Upper lobe of left lung (tissue), 6 donors: ENCODE measurements at regions not wholly inside any gene's neighbourhood (a gene's known extent, or its start where the extent isn't known, plus 50 kb on each side); places are given as distances from the start of the nearest gene placed in this dataset.

ENCODE experiments used
- ATAC-seq, 2 donors: fragments of 200-7000 bp; cut with Tn5 transposase; one replicate each; pipeline ENCODE4 v1.9.1; 2022; ENCODE audit warnings: mild to moderate bottlenecking in 2 of 2, moderate library complexity in 2 of 2; ENCODE audit not compliant: low FRiP score in 2 of 2
- DNase-seq, 2 donors: peaks; one replicate each; pipeline ENCODE4 v3.0.0-alpha.2; 2019 to 2020
- H3K27ac ChIP-seq, 4 donors: fragments of 200-600 bp; sonication (generic); one replicate each; pipeline ENCODE4 v1.5.1; 2016 to 2019
- H3K27me3 ChIP-seq, 4 donors: fragments of 200-600 bp; sonication (generic); one replicate each; pipeline ENCODE4 v1.5.1; 2017 to 2019
- H3K36me3 ChIP-seq, 4 donors: fragments of 200-600 bp; sonication (generic); one replicate each; pipeline ENCODE4 v1.5.1; 2016 to 2019
- H3K4me1 ChIP-seq, 4 donors: fragments of 200-600 bp; sonication (generic); one replicate each; pipeline ENCODE4 v1.5.1; 2018 to 2019
- H3K4me3 ChIP-seq, 4 donors: fragments of 200-600 bp; sonication (generic); one replicate each; pipeline ENCODE4 v1.5.1; 2017 to 2019; ENCODE audit warnings: mild to moderate bottlenecking in 2 of 4, moderate library complexity in 1 of 4
- H3K9me3 ChIP-seq, 4 donors: fragments of 200-600 bp; sonication (generic); one replicate each; pipeline ENCODE4 v1.5.1; 2018 to 2019
- CTCF ChIP-seq, 6 experiments: fragments of 450-650 bp in 4 of 6; fragments of 200-600 bp in 2 of 6; sonication (generic) in 2 of 6; IDR thresholded peaks; one replicate each; pipeline ENCODE4 v1.5.1; 2016 to 2019; ENCODE audit warnings: antibody characterized with exemption in 6 of 6
- EP300 ChIP-seq, 4 donors: sonication (generic); formaldehyde crosslinking; IDR thresholded peaks; one replicate each; pipeline ENCODE4 v1.5.1; 2017; ENCODE audit warnings: antibody characterized with exemption in 4 of 4, control low read depth in 2 of 4
- POLR2A ChIP-seq, 4 donors: fragments of 450-650 bp; IDR thresholded peaks; one replicate each; pipeline ENCODE4 v1.5.1; 2016 to 2017; ENCODE audit warnings: antibody characterized with exemption in 4 of 4, mild to moderate bottlenecking in 2 of 4
- POLR2AphosphoS5 ChIP-seq, 2 donors: sonication (generic); formaldehyde crosslinking; IDR thresholded peaks; one replicate each; pipeline ENCODE4 v1.5.1; 2017; ENCODE audit warnings: antibody characterized with exemption in 2 of 2
- WGBS, 2 donors: methylation state at CpG; one replicate each; pipeline ENCODE4 v1.1.5; 2017 to 2018; 5-methylcytosine and 5-hydroxymethylcytosine counted together
- donor health status: DM: no; HTN: no; CAD: no; lungs with moderate emphysema.
- donor health status: DM: no; HTN: yes; CAD: no; lungs with severe emphysema.

GRCh38 chr7:16234493-16235146 is 186.7 kb downstream of the CRPPA start:
- Histone ChIP-seq H3K36me3 (no peaks in the 10 kb centered on the region), H3K27ac (no peak overlapping the region), H3K4me3 (no peak overlapping the region), H3K27me3 (no peaks in the 10 kb centered on the region), H3K9me3 (peaks cover 9 to 18% (median 15%) of the 10 kb centered on the region in 4 donors), H3K4me1 (no peaks in the 10 kb centered on the region)
- DNase-seq (no peak), ATAC-seq (no peak)
- TF ChIP-seq POLR2A (IDR thresholded peaks at IDR 0.05): no peak
- WGBS, 2 donors: 56 to 67% methylated on average over 2 of the region's 2 CpGs

GRCh38 chr7:16233517-16233916 is 187.8 kb downstream of the CRPPA start:
- no peak for TF ChIP-seq CTCF (IDR thresholded peaks at IDR 0.05)
- TF ChIP-seq POLR2AphosphoS5 (IDR thresholded peaks at IDR 0.05): no peak
- no peak for TF ChIP-seq POLR2A (IDR thresholded peaks at IDR 0.05)
- TF ChIP-seq EP300 (IDR thresholded peaks at IDR 0.05): no peak
- H3K27me3 ChIP-seq: no peaks in the 10 kb centered on the region
- H3K4me3 ChIP-seq: no peak overlapping the region
- ATAC-seq: no peak
- no peaks in the 10 kb centered on the region for H3K36me3 ChIP-seq
- peaks cover 14 to 18% (median 16%) of the 10 kb centered on the region in 4 donors for H3K9me3 ChIP-seq
- no peak for DNase-seq
- 71 to 95% methylated on average over 2 of the region's 2 CpGs for WGBS, 2 donors
- H3K27ac ChIP-seq: no peak overlapping the region
- no peaks in the 10 kb centered on the region for H3K4me1 ChIP-seq

GRCh38 chr7:16232273-16232672 is 189.1 kb downstream of the CRPPA start:
- DNase-seq (no peak), ATAC-seq (no peak)
- TF ChIP-seq POLR2AphosphoS5 (IDR thresholded peaks at IDR 0.05): no peak
- TF ChIP-seq EP300 (IDR thresholded peaks at IDR 0.05): no peak
- TF ChIP-seq CTCF (IDR thresholded peaks at IDR 0.05): no peak
- no peak for TF ChIP-seq POLR2A (IDR thresholded peaks at IDR 0.05)
- no peaks in the 10 kb centered on the region for H3K4me1 ChIP-seq
- no peaks in the 10 kb centered on the region for H3K27me3 ChIP-seq
- H3K36me3 ChIP-seq: no peaks in the 10 kb centered on the region
- 92 to 100% methylated on average over 1 of the region's 1 CpG for WGBS, 2 donors
- H3K9me3 ChIP-seq: peaks cover 14 to 18% (median 16%) of the 10 kb centered on the region in 4 donors
- no peak overlapping the region for H3K4me3 ChIP-seq
- H3K27ac ChIP-seq: no peak overlapping the region

GRCh38 chr7:16223963-16224707 is 197.2 kb downstream of the CRPPA start:
- Histone ChIP-seq H3K36me3 (no peaks in the 10 kb centered on the region), H3K4me3 (no peak overlapping the region), H3K9me3 (peaks cover 0 to under 1% (median 0%) of the 10 kb centered on the region in 4 donors), H3K27ac (no peak overlapping the region), H3K4me1 (no peaks in the 10 kb centered on the region), H3K27me3 (no peaks in the 10 kb centered on the region)
- no peak for TF ChIP-seq POLR2A (IDR thresholded peaks at IDR 0.05)
- no peak for TF ChIP-seq CTCF (IDR thresholded peaks at IDR 0.05)
- TF ChIP-seq POLR2AphosphoS5 (IDR thresholded peaks at IDR 0.05): no peak
- TF ChIP-seq EP300 (IDR thresholded peaks at IDR 0.05): no peak
- WGBS, 2 donors: 87 to 92% methylated on average over 8 of the region's 8 CpGs
- ATAC-seq (no peak), DNase-seq (no peak)

GRCh38 chr7:16212610-16213009 is 208.7 kb downstream of the CRPPA start:
- no peak for TF ChIP-seq POLR2A (IDR thresholded peaks at IDR 0.05)
- TF ChIP-seq CTCF (IDR thresholded peaks at IDR 0.05): no peak
- TF ChIP-seq EP300 (IDR thresholded peaks at IDR 0.05): no peak
- TF ChIP-seq POLR2AphosphoS5 (IDR thresholded peaks at IDR 0.05): no peak
- H3K27ac ChIP-seq: no peak overlapping the region
- no peaks in the 10 kb centered on the region for H3K9me3 ChIP-seq
- no peaks in the 10 kb centered on the region for H3K27me3 ChIP-seq
- H3K4me1 ChIP-seq: no peaks in the 10 kb centered on the region
- WGBS, 2 donors: 87 to 88% methylated on average over 3 of the region's 3 CpGs
- ATAC-seq (no peak), DNase-seq (no peak)
- H3K4me3 ChIP-seq: no peak overlapping the region
- H3K36me3 ChIP-seq: no peaks in the 10 kb centered on the region
